CD14-positive monocyte (primary cell): ENCODE measurements at regions not wholly inside any gene's neighbourhood (a gene's known extent, or its start where the extent isn't known, plus 50 kb on each side); places are given as distances from the start of the nearest gene placed in this dataset.

Experiments
- DNase-seq, 3 donors: peaks; one replicate each; pipeline ENCODE4 v3.0.0-alpha.2; 2011 to 2022
- H2AFZ ChIP-seq: 2 replicates; pipeline ENCODE4 v1.6.0; 2012; ENCODE audit warnings: mild to moderate bottlenecking, low read depth, low read length, inconsistent platforms; ENCODE audit not compliant: insufficient read depth, poor library complexity, severe bottlenecking
- H3K27ac ChIP-seq, 2 donors: 1 replicate in 1 of 2; 2 replicates in 1 of 2; pipeline ENCODE4 v1.5.1; 2012 to 2013; ENCODE audit warnings: low read length in 2 of 2, control low read depth in 1 of 2, inconsistent platforms in 1 of 2, low read depth in 1 of 2, mild to moderate bottlenecking in 1 of 2
- H3K27me3 ChIP-seq, 2 donors: one replicate each; pipeline versions ENCODE4 v1.6.0 to v1.6.1; 2011 to 2013; ENCODE audit warnings: low read length in 2 of 2; ENCODE audit not compliant: control insufficient read depth in 2 of 2, insufficient read depth in 2 of 2
- H3K36me3 ChIP-seq, 2 donors: replicated peaks in 1 of 2; 1 replicate in 1 of 2; 2 replicates in 1 of 2; pipeline versions ENCODE4 v1.5.1 to v1.6.1; 2012 to 2013; ENCODE audit warnings: low read length in 2 of 2, control low read depth in 1 of 2, inconsistent platforms in 1 of 2, mild to moderate bottlenecking in 1 of 2; ENCODE audit not compliant: insufficient read depth in 2 of 2, control insufficient read depth in 1 of 2
- H3K4me1 ChIP-seq, 2 donors: 1 replicate in 1 of 2; 2 replicates in 1 of 2; pipeline versions ENCODE4 v1.5.1 to v1.6.1; 2012 to 2013; ENCODE audit warnings: low read length in 2 of 2, control low read depth in 1 of 2, inconsistent platforms in 1 of 2, mild to moderate bottlenecking in 1 of 2, moderate library complexity in 1 of 2; ENCODE audit not compliant: insufficient read depth in 2 of 2, control insufficient read depth in 1 of 2
- H3K4me2 ChIP-seq: replicated peaks from 2 replicates; pipeline ENCODE3; 2012; ENCODE audit warnings: low read length, moderate library complexity, mild to moderate bottlenecking; ENCODE audit not compliant: poor library complexity, severe bottlenecking; ENCODE audit errors: extremely low read depth
- H3K4me3 ChIP-seq, 3 experiments: fragments of 200-600 bp in 1 of 3; sonication (generic) in 1 of 3; replicated peaks in 1 of 3; 1 replicate in 2 of 3; 2 replicates in 1 of 3; pipeline ENCODE4 v1.5.1; 2011 to 2013; ENCODE audit warnings: low read length in 3 of 3, mild to moderate bottlenecking in 3 of 3, control low read depth in 2 of 3, low read depth in 2 of 3, inconsistent platforms in 1 of 3, moderate library complexity in 1 of 3
- H3K79me2 ChIP-seq: 2 replicates; pipeline ENCODE4 v1.6.0; 2012; ENCODE audit warnings: mild to moderate bottlenecking, control low read depth, inconsistent platforms, low read length, moderate library complexity; ENCODE audit not compliant: insufficient read depth
- H3K9ac ChIP-seq: 2 replicates; pipeline ENCODE4 v1.6.0; 2017; ENCODE audit warnings: low read length, mild to moderate bottlenecking; ENCODE audit not compliant: insufficient read depth, poor library complexity, severe bottlenecking
- H3K9me3 ChIP-seq, 2 donors: replicated peaks in 1 of 2; 1 replicate in 1 of 2; 2 replicates in 1 of 2; pipeline versions ENCODE4 v1.5.1 to v1.6.1; 2012 to 2013; ENCODE audit warnings: low read length in 2 of 2, control low read depth in 1 of 2; ENCODE audit not compliant: control insufficient read depth in 1 of 2, insufficient read depth in 1 of 2
- H4K20me1 ChIP-seq: 2 replicates; pipeline ENCODE4 v1.6.0; 2012; ENCODE audit warnings: mild to moderate bottlenecking, low read length, control low read depth, moderate library complexity; ENCODE audit not compliant: insufficient read depth
- H3K27ac Mint-ChIP-seq, 7 donors: one replicate each; pipeline ENCODE4 v1.8.0; 2020; ENCODE audit warnings: mild to moderate bottlenecking in 7 of 7, mixed read lengths in 7 of 7, moderate library complexity in 6 of 7, inconsistent platforms in 2 of 7
- H3K27me3 Mint-ChIP-seq, 3 donors: one replicate each; pipeline ENCODE4 v1.8.0; 2021 to 2022; ENCODE audit warnings: low read depth in 3 of 3, mild to moderate bottlenecking in 3 of 3, mixed read lengths in 3 of 3, moderate library complexity in 3 of 3, inconsistent platforms in 1 of 3
- H3K36me3 Mint-ChIP-seq, 2 donors: one replicate each; pipeline ENCODE4 v1.8.0; 2020; ENCODE audit warnings: mixed read lengths in 2 of 2, inconsistent platforms in 1 of 2, mild to moderate bottlenecking in 1 of 2
- H3K4me1 Mint-ChIP-seq: one replicate; pipeline ENCODE4 v1.8.0; 2020; ENCODE audit warnings: mild to moderate bottlenecking, mixed read lengths
- H3K4me3 Mint-ChIP-seq, 2 donors: one replicate each; pipeline ENCODE4 v1.8.0; 2020; ENCODE audit warnings: mild to moderate bottlenecking in 2 of 2, mixed read lengths in 2 of 2, moderate library complexity in 1 of 2
- H3K9me3 Mint-ChIP-seq, 7 donors: one replicate each; pipeline ENCODE4 v1.8.0; 2020 to 2022; ENCODE audit warnings: mixed read lengths in 7 of 7, mild to moderate bottlenecking in 6 of 7, moderate library complexity in 6 of 7, inconsistent platforms in 2 of 7
- WGBS: methylation state at CpG from one replicate; pipeline ENCODE4 v1.1.5; 2013; ENCODE audit warnings: missing lambda C conversion rate; ENCODE audit not compliant: insufficient coverage; 5-methylcytosine and 5-hydroxymethylcytosine counted together
- intact Hi-C, 2 donors: fragments of 100-400 bp; cut with micrococcal nuclease; formaldehyde crosslinking; loops; one replicate each; pipeline versions ENCODE4 v1.15.0 to v1.15.1; 2023
- TF ChIP-seq, protein P1 (sequence below): fragments of 200-600 bp; IDR thresholded peaks from one replicate; pipeline ENCODE4 v1.8.0; 2022; ENCODE audit warnings: antibody characterized with exemption, mild to moderate bottlenecking

GRCh38 chr14:36441283-36441682 lies 78.7 kb downstream of the NKX2-1 start:
- H3K27ac Mint-ChIP-seq: no peak overlapping the region
- H3K9me3 ChIP-seq: no peaks in the 10 kb centered on the region
- H3K79me2 ChIP-seq: no peaks in the 10 kb centered on the region
- TF ChIP-seq, protein P1, sequence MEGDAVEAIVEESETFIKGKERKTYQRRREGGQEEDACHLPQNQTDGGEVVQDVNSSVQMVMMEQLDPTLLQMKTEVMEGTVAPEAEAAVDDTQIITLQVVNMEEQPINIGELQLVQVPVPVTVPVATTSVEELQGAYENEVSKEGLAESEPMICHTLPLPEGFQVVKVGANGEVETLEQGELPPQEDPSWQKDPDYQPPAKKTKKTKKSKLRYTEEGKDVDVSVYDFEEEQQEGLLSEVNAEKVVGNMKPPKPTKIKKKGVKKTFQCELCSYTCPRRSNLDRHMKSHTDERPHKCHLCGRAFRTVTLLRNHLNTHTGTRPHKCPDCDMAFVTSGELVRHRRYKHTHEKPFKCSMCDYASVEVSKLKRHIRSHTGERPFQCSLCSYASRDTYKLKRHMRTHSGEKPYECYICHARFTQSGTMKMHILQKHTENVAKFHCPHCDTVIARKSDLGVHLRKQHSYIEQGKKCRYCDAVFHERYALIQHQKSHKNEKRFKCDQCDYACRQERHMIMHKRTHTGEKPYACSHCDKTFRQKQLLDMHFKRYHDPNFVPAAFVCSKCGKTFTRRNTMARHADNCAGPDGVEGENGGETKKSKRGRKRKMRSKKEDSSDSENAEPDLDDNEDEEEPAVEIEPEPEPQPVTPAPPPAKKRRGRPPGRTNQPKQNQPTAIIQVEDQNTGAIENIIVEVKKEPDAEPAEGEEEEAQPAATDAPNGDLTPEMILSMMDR: no peak
- H3K4me1 ChIP-seq: no peaks in the 10 kb centered on the region
- H3K4me2 ChIP-seq: no peak overlapping the region
- H3K36me3 Mint-ChIP-seq: no peaks in the 10 kb centered on the region
- no peaks in the 10 kb centered on the region for H3K4me1 Mint-ChIP-seq
- peaks cover 6 to 14% (median 9%) of the 10 kb centered on the region in 3 donors for H3K27me3 Mint-ChIP-seq
- no peak for DNase-seq
- intact Hi-C loops: no loop called here
- H3K36me3 ChIP-seq: no peaks in the 10 kb centered on the region
- H2AFZ ChIP-seq: no peak overlapping the region
- H3K4me3 Mint-ChIP-seq: no peak overlapping the region
- peaks cover 0 to 2% of the 10 kb centered on the region in 2 donors for H3K27me3 ChIP-seq
- H3K27ac ChIP-seq: no peak overlapping the region
- H3K9ac ChIP-seq: no peak overlapping the region
- peaks cover 0 to 1% (median 0%) of the 10 kb centered on the region in 7 donors for H3K9me3 Mint-ChIP-seq
- no peak overlapping the region for H3K4me3 ChIP-seq
- no peaks in the 10 kb centered on the region for H4K20me1 ChIP-seq

GRCh38 chr14:36439766-36440165 lies 80.3 kb downstream of the NKX2-1 start:
- H3K27me3 ChIP-seq: peaks cover 0 to 2% of the 10 kb centered on the region in 2 donors
- H4K20me1 ChIP-seq: no peaks in the 10 kb centered on the region
- TF ChIP-seq, protein P1: no peak
- DNase-seq: no peak
- Mint-ChIP-seq H3K36me3 (no peaks in the 10 kb centered on the region), H3K4me1 (no peaks in the 10 kb centered on the region), H3K4me3 (no peak overlapping the region), H3K27me3 (peaks cover 6 to 14% (median 9%) of the 10 kb centered on the region in 3 donors), H3K27ac (no peak overlapping the region), H3K9me3 (peaks cover 0 to 1% (median 0%) of the 10 kb centered on the region in 7 donors)
- H3K4me3 ChIP-seq: no peak overlapping the region
- no peaks in the 10 kb centered on the region for H3K79me2 ChIP-seq
- H3K9me3 ChIP-seq: no peaks in the 10 kb centered on the region
- no peaks in the 10 kb centered on the region for H3K36me3 ChIP-seq
- H3K4me1 ChIP-seq: no peaks in the 10 kb centered on the region
- no peak overlapping the region for H3K27ac ChIP-seq
- H3K9ac ChIP-seq: no peak overlapping the region
- WGBS: 87% methylated on average over 3 of the region's 4 CpGs
- intact Hi-C loops: no loop called here
- H2AFZ ChIP-seq: no peak overlapping the region
- no peak overlapping the region for H3K4me2 ChIP-seq
